Kidney (tissue), 13 donors: ENCODE measurements at regions not wholly inside any gene's neighbourhood (a gene's known extent, or its start where the extent isn't known, plus 50 kb on each side); places are given as distances from the start of the nearest gene placed in this dataset.

Experiments
- DNase-seq, 5 donors: peaks; one replicate each; pipeline ENCODE4 v3.0.0-alpha.2; 2013 to 2020
- FAIRE-seq: peaks from 2 replicates; lab custom pipeline; 2012; peaks lifted over from hg19 to GRCh38; lab: Jason Lieb, UNC
- H3K27ac ChIP-seq, 2 donors: one replicate each; pipeline ENCODE4 v1.7.0; 2013; ENCODE audit warnings: low read depth in 2 of 2, low read length in 2 of 2, inconsistent platforms in 1 of 2
- H3K27me3 ChIP-seq: one replicate; pipeline ENCODE4 v1.7.1; 2013; ENCODE audit warnings: low read length, inconsistent platforms; ENCODE audit not compliant: control insufficient read depth, insufficient read depth
- H3K36me3 ChIP-seq, 3 donors: one replicate each; pipeline versions ENCODE4 v1.7.0 to v1.7.1; 2013; ENCODE audit warnings: low read length in 3 of 3, control low read depth in 1 of 3, inconsistent platforms in 1 of 3; ENCODE audit not compliant: insufficient read depth in 3 of 3, control insufficient read depth in 2 of 3
- H3K4me1 ChIP-seq, 3 donors: one replicate each; pipeline versions ENCODE4 v1.7.0 to v1.7.1; 2013; ENCODE audit warnings: low read length in 3 of 3, inconsistent platforms in 1 of 3, low read depth in 1 of 3; ENCODE audit not compliant: control insufficient read depth in 2 of 3, insufficient read depth in 2 of 3
- H3K4me3 ChIP-seq, 3 donors: one replicate each; pipeline versions ENCODE4 v1.7.0 to v1.8.1; 2013; ENCODE audit warnings: low read length in 3 of 3, control low read depth in 1 of 3, inconsistent platforms in 1 of 3
- H3K9ac ChIP-seq, 3 donors: one replicate each; pipeline versions ENCODE4 v1.7.0 to v1.7.1; 2013; ENCODE audit warnings: low read length in 3 of 3, control low read depth in 1 of 3, inconsistent platforms in 1 of 3
- H3K9me3 ChIP-seq, 3 donors: one replicate each; pipeline versions ENCODE4 v1.7.0 to v1.7.1; 2013; ENCODE audit warnings: low read length in 3 of 3, control low read depth in 1 of 3, inconsistent platforms in 1 of 3; ENCODE audit not compliant: control insufficient read depth in 2 of 3, insufficient read depth in 1 of 3
- intact Hi-C: fragments of 100-400 bp; cut with DNase I; formaldehyde crosslinking; loops from one replicate; pipeline ENCODE4 v1.11.1; 2022
- TF ChIP-seq, protein P1 (sequence below): IDR thresholded peaks from 3 replicates; pipeline ENCODE4 v1.5.1; 2012; ENCODE audit warnings: mild to moderate bottlenecking, moderate library complexity, borderline replicate concordance; ENCODE audit not compliant: insufficient read depth; ENCODE audit errors: extremely low read depth
- donor health status: control.
- donor health status: control.
- donor health status: control.
- donor health status: control.
- donor health status: control.
- donor health status: DM: yes; HTN: yes; CAD: no.
- donor health status: Normal renal cell carcinoma (clear cell type).

- peak overlapping the region in 1 of 3 donors; percentile 1 for H3K9ac ChIP-seq
- DNase-seq, result no peak
- H3K27ac ChIP-seq, result peak overlapping the region; percentile 37 to 86
- no peak for FAIRE-seq
- H3K4me3 ChIP-seq, result no peak overlapping the region
- TF ChIP-seq, protein P1, sequence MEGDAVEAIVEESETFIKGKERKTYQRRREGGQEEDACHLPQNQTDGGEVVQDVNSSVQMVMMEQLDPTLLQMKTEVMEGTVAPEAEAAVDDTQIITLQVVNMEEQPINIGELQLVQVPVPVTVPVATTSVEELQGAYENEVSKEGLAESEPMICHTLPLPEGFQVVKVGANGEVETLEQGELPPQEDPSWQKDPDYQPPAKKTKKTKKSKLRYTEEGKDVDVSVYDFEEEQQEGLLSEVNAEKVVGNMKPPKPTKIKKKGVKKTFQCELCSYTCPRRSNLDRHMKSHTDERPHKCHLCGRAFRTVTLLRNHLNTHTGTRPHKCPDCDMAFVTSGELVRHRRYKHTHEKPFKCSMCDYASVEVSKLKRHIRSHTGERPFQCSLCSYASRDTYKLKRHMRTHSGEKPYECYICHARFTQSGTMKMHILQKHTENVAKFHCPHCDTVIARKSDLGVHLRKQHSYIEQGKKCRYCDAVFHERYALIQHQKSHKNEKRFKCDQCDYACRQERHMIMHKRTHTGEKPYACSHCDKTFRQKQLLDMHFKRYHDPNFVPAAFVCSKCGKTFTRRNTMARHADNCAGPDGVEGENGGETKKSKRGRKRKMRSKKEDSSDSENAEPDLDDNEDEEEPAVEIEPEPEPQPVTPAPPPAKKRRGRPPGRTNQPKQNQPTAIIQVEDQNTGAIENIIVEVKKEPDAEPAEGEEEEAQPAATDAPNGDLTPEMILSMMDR, result no peak
- H3K9me3 ChIP-seq, result no peaks in the 10 kb centered on the region
- H3K4me1 ChIP-seq, result peaks cover 0 to 11% (median 0%) of the 10 kb centered on the region in 3 donors
- H3K36me3 ChIP-seq, result no peaks in the 10 kb centered on the region
- H3K27me3 ChIP-seq, result no peaks in the 10 kb centered on the region
- intact Hi-C loops, result no loop called here
These were observed 206.3 kb downstream of the SNX10 start for GRCh38 chr7:26497801-26498596.

DNA sequence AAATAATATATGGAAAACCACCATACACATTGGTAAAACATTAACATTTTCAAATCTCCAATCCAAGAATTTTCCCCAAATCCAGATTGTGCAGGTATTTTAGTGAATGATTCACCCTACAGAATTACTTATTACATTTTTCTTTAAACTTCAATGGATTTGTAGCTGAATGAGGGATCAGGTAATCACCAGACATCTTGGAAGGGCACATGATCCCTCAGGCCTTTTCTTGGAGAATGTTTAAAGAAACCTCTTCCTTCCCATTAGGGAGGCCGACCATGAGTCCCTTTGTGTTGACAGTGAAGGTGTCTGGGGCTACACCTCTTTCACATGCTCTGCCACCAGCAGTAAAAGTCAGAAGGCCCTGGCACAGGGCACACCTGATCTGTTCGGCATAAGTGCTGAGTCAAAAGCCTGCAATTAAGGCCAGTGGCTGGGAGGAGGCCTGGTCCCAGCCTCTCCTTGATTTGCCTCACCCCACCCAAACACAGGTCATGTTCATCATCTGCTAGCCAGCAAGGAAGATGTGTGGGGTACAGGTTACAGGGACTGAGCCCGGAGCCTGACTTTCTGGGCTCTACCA lies 207.7 kb downstream of the SNX10 start:
- DNase-seq (peak in 2 of 5 donors; percentile 51 to 56), FAIRE-seq (peak; percentile 55)
- H3K4me1 ChIP-seq, result peaks cover 0 to 11% (median 0%) of the 10 kb centered on the region in 3 donors
- H3K9me3 ChIP-seq, result no peaks in the 10 kb centered on the region
- intact Hi-C loops, result no loop called here
- H3K27ac ChIP-seq, result peak overlapping the region; percentile 36 to 65
- H3K9ac ChIP-seq, result no peak overlapping the region
- no peak overlapping the region for H3K4me3 ChIP-seq
- TF ChIP-seq, protein P1, result no peak
- no peaks in the 10 kb centered on the region for H3K27me3 ChIP-seq
- H3K36me3 ChIP-seq, result no peaks in the 10 kb centered on the region

GRCh38 chr7:26500749-26501352 lies 209.2 kb downstream of the SNX10 start:
- Histone ChIP-seq H3K4me1 (peaks cover 0 to 11% (median 0%) of the 10 kb centered on the region in 3 donors), H3K9ac (no peak overlapping the region), H3K4me3 (no peak overlapping the region), H3K36me3 (no peaks in the 10 kb centered on the region), H3K27me3 (no peaks in the 10 kb centered on the region), H3K27ac (peak overlapping the region in 1 of 2 donors; percentile 18), H3K9me3 (no peaks in the 10 kb centered on the region)
- TF ChIP-seq, protein P1, result peak; percentile 35
- intact Hi-C loops, result no loop called here
- DNase-seq, result no peak
- no peak for FAIRE-seq
